Natural killer cell (primary cell): ENCODE measurements at regions not wholly inside any gene's neighbourhood (a gene's known extent, or its start where the extent isn't known, plus 50 kb on each side); places are given as distances from the start of the nearest gene placed in this dataset.
"Not testable (repeated sequence)": the region's sequence is repeated elsewhere in the genome, so short reads cannot be mapped to it uniquely, and the experiment has no call there.

ENCODE experiments used
- ATAC-seq, 3 donors: fragments of 150-1000 bp in 2 of 3; fragments of 200-7000 bp in 1 of 3; cut with Tn5 transposase; 1 replicate in 1 of 3; 2 replicates in 2 of 3; pipeline ENCODE4 v1.10.0; 2021; ENCODE audit warnings: mild to moderate bottlenecking in 2 of 3, moderate library complexity in 2 of 3
- DNase-seq, 2 donors: peaks; one replicate each; pipeline versions ENCODE4 v3.0.0 to v3.0.0-alpha.2; 2013 to 2021; ENCODE audit warnings: mixed read lengths in 1 of 2
- H3K27ac ChIP-seq: one replicate; pipeline ENCODE4 v1.5.1; 2013; ENCODE audit warnings: mild to moderate bottlenecking, low read length
- H3K27me3 ChIP-seq: one replicate; pipeline ENCODE4 v1.6.1; 2013; ENCODE audit warnings: low read length; ENCODE audit not compliant: control insufficient read depth, insufficient read depth
- H3K36me3 ChIP-seq: one replicate; pipeline ENCODE4 v1.6.1; 2013; ENCODE audit warnings: low read length; ENCODE audit not compliant: control insufficient read depth, insufficient read depth
- H3K4me1 ChIP-seq: one replicate; pipeline ENCODE4 v1.6.1; 2013; ENCODE audit warnings: low read length; ENCODE audit not compliant: control insufficient read depth, insufficient read depth
- H3K4me3 ChIP-seq: one replicate; pipeline ENCODE4 v1.5.1; 2013; ENCODE audit warnings: low read length
- H3K9me3 ChIP-seq: one replicate; pipeline ENCODE4 v1.6.1; 2013; ENCODE audit warnings: low read length; ENCODE audit not compliant: control insufficient read depth, insufficient read depth
- H3K27ac Mint-ChIP-seq, 2 donors: one replicate each; pipeline ENCODE4 v1.8.0; 2022; ENCODE audit warnings: mild to moderate bottlenecking in 2 of 2, mixed read lengths in 2 of 2, moderate library complexity in 1 of 2
- H3K27me3 Mint-ChIP-seq, 2 donors: one replicate each; pipeline ENCODE4 v1.8.0; 2022; ENCODE audit warnings: low read depth in 2 of 2, mixed read lengths in 2 of 2
- H3K36me3 Mint-ChIP-seq: one replicate; pipeline ENCODE4 v1.8.0; 2022; ENCODE audit warnings: mixed read lengths
- H3K4me1 Mint-ChIP-seq, 2 donors: one replicate each; pipeline ENCODE4 v1.8.0; 2022; ENCODE audit warnings: mixed read lengths in 2 of 2
- H3K4me3 Mint-ChIP-seq: one replicate; pipeline ENCODE4 v1.8.0; 2022; ENCODE audit warnings: mild to moderate bottlenecking, moderate library complexity, mixed read lengths
- H3K9me3 Mint-ChIP-seq, 2 donors: one replicate each; pipeline ENCODE4 v1.8.0; 2022; ENCODE audit warnings: mixed read lengths in 2 of 2
- WGBS: methylation state at CpG from one replicate; pipeline ENCODE4 v1.1.7; 2013; ENCODE audit warnings: missing lambda C conversion rate; ENCODE audit not compliant: insufficient coverage; 5-methylcytosine and 5-hydroxymethylcytosine counted together
- intact Hi-C: fragments of 100-400 bp; cut with micrococcal nuclease; formaldehyde crosslinking; loops from one replicate; pipeline ENCODE4 v1.14.2; 2022
- TF ChIP-seq, protein P1 (sequence below): fragments of 200-600 bp; IDR thresholded peaks from one replicate; pipeline ENCODE4 v1.8.0; 2022; ENCODE audit warnings: antibody characterized with exemption

DNA sequence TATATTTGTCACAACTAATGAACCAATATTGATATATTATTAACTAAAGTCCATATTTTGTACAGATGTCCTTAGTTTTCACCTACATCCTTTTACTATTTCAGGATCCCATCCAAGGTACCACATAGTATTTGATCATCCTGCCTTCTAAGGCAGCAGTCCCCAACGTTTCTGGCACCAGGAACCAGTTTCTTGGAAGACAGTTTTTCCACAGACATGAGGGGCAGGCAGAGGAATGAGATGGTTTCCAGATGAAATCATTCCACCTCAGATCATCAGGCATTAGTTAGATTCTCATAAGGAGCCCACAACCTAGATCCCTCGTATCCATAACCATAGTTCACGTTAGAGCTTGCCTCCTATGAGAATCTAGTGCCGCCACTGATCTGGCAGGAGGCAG, 82.8 kb upstream of the BCL2L14 start:
- Histone ChIP-seq H3K27me3 (no peaks in the 10 kb centered on the region), H3K4me1 (no peaks in the 10 kb centered on the region), H3K9me3 (no peaks in the 10 kb centered on the region), H3K36me3 (no peaks in the 10 kb centered on the region), H3K4me3 (no peak overlapping the region), H3K27ac (no peak overlapping the region)
- Mint-ChIP-seq H3K36me3 (peaks cover 8% of the 10 kb centered on the region), H3K4me1 (peaks cover 14 to 19% of the 10 kb centered on the region in 2 donors), H3K27ac (no peak overlapping the region), H3K9me3 (no peaks in the 10 kb centered on the region), H3K27me3 (peaks cover 32 to 57% of the 10 kb centered on the region in 2 donors), H3K4me3 (no peak overlapping the region)
- intact Hi-C loops: loop anchor here (10.0 kb wide), 1 partner anchor 737 kb away; no protein-coding TSS in a partner anchor
- ATAC-seq (no peak), DNase-seq (no peak)
- TF ChIP-seq, protein P1, sequence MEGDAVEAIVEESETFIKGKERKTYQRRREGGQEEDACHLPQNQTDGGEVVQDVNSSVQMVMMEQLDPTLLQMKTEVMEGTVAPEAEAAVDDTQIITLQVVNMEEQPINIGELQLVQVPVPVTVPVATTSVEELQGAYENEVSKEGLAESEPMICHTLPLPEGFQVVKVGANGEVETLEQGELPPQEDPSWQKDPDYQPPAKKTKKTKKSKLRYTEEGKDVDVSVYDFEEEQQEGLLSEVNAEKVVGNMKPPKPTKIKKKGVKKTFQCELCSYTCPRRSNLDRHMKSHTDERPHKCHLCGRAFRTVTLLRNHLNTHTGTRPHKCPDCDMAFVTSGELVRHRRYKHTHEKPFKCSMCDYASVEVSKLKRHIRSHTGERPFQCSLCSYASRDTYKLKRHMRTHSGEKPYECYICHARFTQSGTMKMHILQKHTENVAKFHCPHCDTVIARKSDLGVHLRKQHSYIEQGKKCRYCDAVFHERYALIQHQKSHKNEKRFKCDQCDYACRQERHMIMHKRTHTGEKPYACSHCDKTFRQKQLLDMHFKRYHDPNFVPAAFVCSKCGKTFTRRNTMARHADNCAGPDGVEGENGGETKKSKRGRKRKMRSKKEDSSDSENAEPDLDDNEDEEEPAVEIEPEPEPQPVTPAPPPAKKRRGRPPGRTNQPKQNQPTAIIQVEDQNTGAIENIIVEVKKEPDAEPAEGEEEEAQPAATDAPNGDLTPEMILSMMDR: no peak
- WGBS: 94% methylated on average over 4 of the region's 4 CpGs

DNA sequence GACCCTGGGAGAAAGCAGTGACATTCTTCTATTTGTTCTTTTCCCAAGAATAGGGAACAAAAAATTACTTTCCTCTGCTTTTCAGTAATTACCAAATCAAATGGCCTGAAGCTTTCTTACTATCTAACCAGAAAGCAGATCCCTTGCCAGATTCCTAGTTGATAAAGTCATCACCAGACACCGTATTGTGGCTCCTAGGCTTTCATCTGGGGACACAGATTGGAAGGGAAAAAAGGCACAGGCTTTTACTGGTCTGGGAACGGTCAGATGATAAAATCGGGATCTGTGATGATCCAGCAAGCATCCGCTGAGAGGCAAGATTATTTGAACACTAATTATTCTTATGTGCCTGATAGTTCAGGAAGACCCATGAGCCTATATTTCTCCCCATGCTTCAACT, 79.1 kb upstream of the BCL2L14 start:
- Mint-ChIP-seq H3K27me3 (peaks cover 14 to 36% of the 10 kb centered on the region in 2 donors), H3K4me3 (no peak overlapping the region), H3K9me3 (no peaks in the 10 kb centered on the region), H3K36me3 (peaks cover 8% of the 10 kb centered on the region), H3K27ac (no peak overlapping the region), H3K4me1 (peaks cover 0 to 4% of the 10 kb centered on the region in 2 donors)
- intact Hi-C loops: no loop called here
- no peak overlapping the region for H3K27ac ChIP-seq
- no peaks in the 10 kb centered on the region for H3K27me3 ChIP-seq
- DNase-seq (no peak), ATAC-seq (no peak)
- 95% methylated on average over 4 of the region's 4 CpGs for whole genome bisulfite sequencing
- no peak overlapping the region for H3K4me3 ChIP-seq
- H3K4me1 ChIP-seq: no peaks in the 10 kb centered on the region
- H3K9me3 ChIP-seq: no peaks in the 10 kb centered on the region
- TF ChIP-seq, protein P1: no peak
- H3K36me3 ChIP-seq: no peaks in the 10 kb centered on the region

DNA sequence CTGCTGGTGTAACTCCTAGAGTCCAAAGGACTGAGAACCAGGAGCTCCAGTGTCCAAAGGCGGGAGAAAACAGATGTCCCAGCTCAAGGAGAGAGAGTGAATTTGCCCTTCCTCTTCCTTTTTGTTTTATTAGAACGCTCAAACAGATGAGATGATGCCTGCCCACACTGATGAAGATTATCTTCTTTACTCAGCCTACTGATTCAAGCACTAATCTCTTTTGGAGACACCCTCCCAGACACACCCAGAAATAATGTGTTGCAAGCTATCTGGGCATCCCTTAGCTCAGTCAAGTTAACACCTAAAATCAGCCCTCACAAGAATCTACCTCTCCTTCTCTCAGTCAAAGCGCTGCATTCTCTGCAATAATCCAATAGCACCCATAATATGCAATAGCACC, 78.2 kb upstream of the BCL2L14 start:
- H3K4me1 ChIP-seq: no peaks in the 10 kb centered on the region
- Mint-ChIP-seq H3K9me3 (no peaks in the 10 kb centered on the region), H3K27ac (no peak overlapping the region), H3K36me3 (peaks cover 8% of the 10 kb centered on the region), H3K4me1 (peaks cover 0 to 4% of the 10 kb centered on the region in 2 donors), H3K4me3 (no peak overlapping the region), H3K27me3 (peaks cover 14 to 32% of the 10 kb centered on the region in 2 donors)
- WGBS: 96% methylated on average over 3 of the region's 3 CpGs
- DNase-seq (no peak), ATAC-seq (no peak)
- intact Hi-C loops: no loop called here
- H3K36me3 ChIP-seq: no peaks in the 10 kb centered on the region
- TF ChIP-seq, protein P1: no peak
- H3K9me3 ChIP-seq: no peaks in the 10 kb centered on the region
- H3K4me3 ChIP-seq: no peak overlapping the region
- no peak overlapping the region for H3K27ac ChIP-seq
- no peaks in the 10 kb centered on the region for H3K27me3 ChIP-seq

DNA sequence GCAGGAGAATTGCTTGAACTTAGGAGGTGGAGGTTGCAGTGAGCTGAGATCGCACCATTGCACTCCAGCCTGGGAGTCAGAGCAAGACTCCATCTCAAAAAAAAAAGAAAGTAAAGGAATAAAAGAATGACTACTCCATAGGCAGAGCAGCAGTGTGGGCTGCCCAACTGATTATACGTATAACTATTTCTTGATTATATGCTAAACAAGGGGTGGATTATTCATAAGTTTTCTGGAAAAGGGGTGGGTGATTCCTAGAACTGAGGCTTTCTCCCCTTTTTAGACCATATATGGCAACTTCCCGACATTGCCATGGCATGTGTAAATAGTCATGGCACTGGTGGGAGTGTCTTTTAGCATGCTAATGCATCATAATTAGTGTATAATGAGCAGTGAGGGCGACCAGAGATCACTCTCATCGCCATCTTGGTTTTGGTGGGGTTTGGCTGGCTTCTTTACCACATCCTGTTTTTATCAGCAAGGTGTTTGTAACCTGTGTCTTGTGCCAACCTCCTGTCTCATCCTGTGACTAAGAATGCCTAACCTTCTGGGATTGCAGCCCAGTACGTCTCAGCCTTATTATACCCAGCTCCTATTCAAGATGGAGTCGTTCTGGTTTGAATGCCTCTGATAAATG, 72.3 kb upstream of the BCL2L14 start:
- H3K9me3 Mint-ChIP-seq, intact Hi-C loops, H3K27me3 ChIP-seq, H3K36me3 Mint-ChIP-seq, H3K36me3 ChIP-seq, ATAC-seq, H3K4me3 Mint-ChIP-seq, H3K27ac Mint-ChIP-seq, H3K9me3 ChIP-seq, H3K4me3 ChIP-seq, H3K27ac ChIP-seq: not testable (repeated sequence)
- H3K4me1 ChIP-seq: peaks cover 14% of the 10 kb centered on the region
- Mint-ChIP-seq H3K27me3 (peaks cover 18 to 25% of the 10 kb centered on the region in 2 donors), H3K4me1 (peaks cover 0 to 13% of the 10 kb centered on the region in 2 donors)
- peak in 1 of 2 donors; percentile 73 for DNase-seq
- 76% methylated on average over 5 of the region's 7 CpGs for whole genome bisulfite sequencing
